Mesothelial cell of epicardium (in vitro differentiated cells): ENCODE measurements at regions not wholly inside any gene's neighbourhood (a gene's known extent, or its start where the extent isn't known, plus 50 kb on each side); places are given as distances from the start of the nearest gene placed in this dataset.

ENCODE experiments used
- DNase-seq, 2 experiments: peaks; one replicate each; pipeline ENCODE4 v3.0.0; 2021; ENCODE audit warnings: low spot score in 2 of 2; ENCODE audit not compliant: unreplicated experiment in 2 of 2
- H3K27ac Mint-ChIP-seq: 2 replicates; pipeline ENCODE4 v1.8.0; 2021; ENCODE audit warnings: mixed read lengths
- H3K27me3 Mint-ChIP-seq: 2 replicates; pipeline ENCODE4 v1.8.0; 2021; ENCODE audit warnings: low read depth, mixed read lengths
- H3K36me3 Mint-ChIP-seq: 2 replicates; pipeline ENCODE4 v1.8.0; 2021; ENCODE audit warnings: mixed read lengths
- H3K4me1 Mint-ChIP-seq: 2 replicates; pipeline ENCODE4 v1.8.0; 2021; ENCODE audit warnings: mixed read lengths
- H3K4me3 Mint-ChIP-seq: 2 replicates; pipeline ENCODE4 v1.8.0; 2021; ENCODE audit warnings: mild to moderate bottlenecking, moderate library complexity, mixed read lengths
- H3K9me3 Mint-ChIP-seq: 2 replicates; pipeline ENCODE4 v1.8.0; 2021; ENCODE audit warnings: mixed read lengths
- CTCF ChIP-seq: fragments of 200-600 bp; sonication (generic); IDR thresholded peaks from one replicate; pipeline ENCODE4 v1.5.0; 2021; ENCODE audit warnings: antibody characterized with exemption; ENCODE audit not compliant: unreplicated experiment

- Mint-ChIP-seq H3K36me3 (no peaks in the 10 kb centered on the region), H3K4me1 (no peaks in the 10 kb centered on the region), H3K9me3 (no peaks in the 10 kb centered on the region), H3K27me3 (no peaks in the 10 kb centered on the region), H3K27ac (no peak overlapping the region), H3K4me3 (no peak overlapping the region)
- TF ChIP-seq CTCF = no peak
- DNase-seq = no peak
Measured at GRCh38 chr13:99717959-99718674, 216.8 kb downstream of the TM9SF2 start.

- Mint-ChIP-seq H3K4me1 (no peaks in the 10 kb centered on the region), H3K27ac (no peak overlapping the region), H3K36me3 (no peaks in the 10 kb centered on the region), H3K4me3 (no peak overlapping the region), H3K9me3 (peaks cover 5% of the 10 kb centered on the region), H3K27me3 (peaks cover 1% of the 10 kb centered on the region)
- DNase-seq = no peak
- TF ChIP-seq CTCF = no peak
Measured at GRCh38 chr13:99709134-99709533, 207.9 kb downstream of the TM9SF2 start.

- no peak for TF ChIP-seq CTCF
- peaks cover 10% of the 10 kb centered on the region for H3K27me3 Mint-ChIP-seq
- DNase-seq = no peak
- H3K9me3 Mint-ChIP-seq = no peaks in the 10 kb centered on the region
- no peaks in the 10 kb centered on the region for H3K36me3 Mint-ChIP-seq
- H3K4me1 Mint-ChIP-seq = no peaks in the 10 kb centered on the region
- no peak overlapping the region for H3K27ac Mint-ChIP-seq
- H3K4me3 Mint-ChIP-seq = no peak overlapping the region
Measured at GRCh38 chr13:99704390-99704789, 203.1 kb downstream of the TM9SF2 start.

- no peaks in the 10 kb centered on the region for H3K9me3 Mint-ChIP-seq
- H3K27me3 Mint-ChIP-seq = peaks cover 10% of the 10 kb centered on the region
- TF ChIP-seq CTCF = no peak
- no peak for DNase-seq
- no peak overlapping the region for H3K4me3 Mint-ChIP-seq
- no peaks in the 10 kb centered on the region for H3K36me3 Mint-ChIP-seq
- no peaks in the 10 kb centered on the region for H3K4me1 Mint-ChIP-seq
- H3K27ac Mint-ChIP-seq = no peak overlapping the region
Measured at GRCh38 chr13:99703908-99704307, 202.6 kb downstream of the TM9SF2 start.

- H3K4me1 Mint-ChIP-seq = no peaks in the 10 kb centered on the region
- H3K4me3 Mint-ChIP-seq = no peak overlapping the region
- no peaks in the 10 kb centered on the region for H3K9me3 Mint-ChIP-seq
- no peak for DNase-seq
- no peak for TF ChIP-seq CTCF
- peaks cover 10% of the 10 kb centered on the region for H3K27me3 Mint-ChIP-seq
- no peaks in the 10 kb centered on the region for H3K36me3 Mint-ChIP-seq
- no peak overlapping the region for H3K27ac Mint-ChIP-seq
Measured at GRCh38 chr13:99702687-99703319, 201.5 kb downstream of the TM9SF2 start.
